NCI-H146 (cell line): ENCODE measurements at regions not wholly inside any gene's neighbourhood (a gene's known extent, or its start where the extent isn't known, plus 50 kb on each side); places are given as distances from the start of the nearest gene placed in this dataset.

Experiments
- DNase-seq: peaks from one replicate; lab custom pipeline; 2025; lab: John Stamatoyannopoulos, UW

DNA sequence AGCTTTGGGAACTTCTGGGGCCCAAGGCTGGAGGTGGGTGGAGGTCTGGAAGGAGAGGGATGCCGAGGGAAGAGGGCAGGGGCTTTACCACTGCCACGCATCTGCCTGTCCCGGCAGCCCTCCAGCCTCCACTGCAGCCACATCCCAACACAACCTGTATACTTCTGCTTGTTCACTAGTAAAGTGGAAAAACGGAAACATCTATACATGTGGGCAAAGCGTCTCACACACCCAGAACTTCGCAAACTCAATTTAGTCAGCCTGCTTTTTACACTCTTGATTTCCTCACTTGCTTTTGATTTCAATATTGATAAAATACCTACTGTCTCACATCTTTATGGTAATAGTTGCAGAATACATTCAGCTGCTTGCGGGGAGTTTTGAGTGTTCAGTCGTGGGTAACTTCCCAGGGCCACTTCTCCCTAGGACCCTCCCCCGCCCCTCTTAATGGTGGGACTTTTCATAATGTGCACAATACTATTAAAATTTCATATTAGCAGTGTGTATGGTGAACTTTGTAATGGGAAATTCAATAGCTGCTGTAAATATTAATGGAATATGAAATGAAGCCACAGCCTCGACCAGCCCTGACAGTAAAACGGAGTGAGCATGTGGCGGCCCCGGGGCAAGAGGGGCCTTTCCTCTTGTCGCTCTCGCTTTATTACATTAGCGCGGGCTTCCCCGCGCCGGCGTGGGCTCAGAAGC is 85.2 kb downstream of the NR2F2 start:
- no peak for DNase-seq

DNA sequence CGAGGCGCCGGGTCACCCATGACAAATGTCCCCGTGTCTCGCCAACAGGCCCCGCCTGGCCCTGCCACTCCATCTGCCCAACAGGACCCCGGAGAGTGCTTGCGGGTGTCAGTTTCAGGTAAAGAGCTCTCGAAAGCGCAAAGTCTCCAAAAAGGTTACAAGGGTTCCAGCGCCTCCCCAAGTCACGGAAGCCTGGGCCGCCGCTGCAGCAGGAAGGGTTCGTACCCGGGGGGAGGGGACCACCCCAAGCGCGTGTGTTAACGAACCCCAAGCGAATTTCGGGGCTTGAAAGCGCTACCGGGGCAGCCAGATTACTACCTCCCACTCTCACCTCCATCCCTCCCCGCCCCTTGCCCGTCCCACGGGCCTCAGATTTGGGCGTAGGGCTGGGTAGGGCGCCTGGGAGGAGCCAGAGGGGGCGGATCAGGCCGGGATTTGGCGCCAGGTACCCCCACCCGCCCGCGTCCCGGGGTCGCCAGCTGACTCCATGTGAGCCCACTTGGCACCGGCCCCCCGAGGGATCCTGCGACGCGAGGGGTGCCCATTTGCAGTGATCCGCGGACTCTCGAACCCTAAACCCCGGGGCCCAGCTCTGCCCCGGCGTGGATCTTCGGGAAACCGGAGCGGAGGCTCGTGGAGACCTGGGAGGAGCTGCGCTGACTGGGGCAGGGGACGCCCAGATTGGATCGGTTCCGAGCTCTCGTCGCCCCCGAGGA is 85.9 kb downstream of the NR2F2 start:
- no peak for DNase-seq

DNA sequence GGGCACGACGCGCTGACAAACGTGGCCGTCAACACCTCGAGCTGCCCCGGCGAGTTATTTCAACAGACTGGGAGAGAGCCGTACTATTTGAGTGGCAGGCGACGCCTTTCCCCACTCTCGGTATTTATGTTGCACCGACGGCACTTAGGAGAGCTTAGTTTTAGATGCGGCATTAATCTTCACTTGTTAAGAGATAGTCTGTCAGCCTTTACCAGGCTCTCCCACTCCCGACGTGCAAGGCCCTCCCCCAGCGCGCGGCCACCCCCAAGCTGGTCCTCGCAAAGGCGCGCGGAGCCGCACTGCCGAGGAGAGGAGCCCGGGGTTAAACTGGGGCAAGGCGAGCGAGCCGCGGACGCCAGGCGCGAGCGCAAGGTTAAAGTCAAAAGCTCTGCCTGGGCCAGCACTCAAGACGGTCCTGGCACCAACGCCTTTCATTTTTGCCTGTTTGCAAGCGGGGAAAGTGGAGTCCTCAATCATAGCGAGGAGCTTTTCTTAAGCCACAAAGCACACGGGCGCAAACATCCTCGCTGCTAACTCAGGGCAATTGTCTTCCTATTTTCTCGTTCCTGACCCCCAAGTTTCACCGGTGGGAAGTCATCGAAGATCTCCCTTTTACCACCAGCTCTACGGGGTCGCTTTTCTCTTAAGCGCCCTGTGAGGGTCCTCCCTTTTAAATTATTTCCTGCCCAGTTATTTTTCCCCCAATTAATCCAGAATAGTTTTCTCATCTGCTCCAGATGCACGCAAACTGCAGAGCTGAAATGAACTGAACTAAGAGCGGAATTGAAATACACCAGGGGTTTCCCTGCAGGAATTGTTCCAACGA is 86.6 kb downstream of the NR2F2 start:
- DNase-seq, result no peak

DNA sequence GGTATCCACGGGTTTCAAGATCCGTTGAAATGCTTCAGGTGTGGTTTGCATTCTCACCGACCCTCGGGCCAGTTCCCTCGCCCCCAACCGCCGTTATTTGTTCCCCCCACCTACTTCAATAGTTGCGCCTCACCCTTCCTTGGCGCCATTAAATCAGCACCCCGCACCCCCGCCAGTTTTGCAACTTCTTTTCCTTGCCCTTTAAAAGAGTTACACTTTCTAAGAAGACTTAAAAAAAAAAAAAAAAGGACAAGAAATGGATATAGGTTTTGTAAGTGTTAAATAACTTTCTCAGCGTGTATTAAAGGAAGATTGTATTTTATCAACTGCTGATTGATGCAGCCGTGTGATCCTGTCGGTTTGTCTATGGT is 87.2 kb downstream of the NR2F2 start:
- DNase-seq, result no peak

DNA sequence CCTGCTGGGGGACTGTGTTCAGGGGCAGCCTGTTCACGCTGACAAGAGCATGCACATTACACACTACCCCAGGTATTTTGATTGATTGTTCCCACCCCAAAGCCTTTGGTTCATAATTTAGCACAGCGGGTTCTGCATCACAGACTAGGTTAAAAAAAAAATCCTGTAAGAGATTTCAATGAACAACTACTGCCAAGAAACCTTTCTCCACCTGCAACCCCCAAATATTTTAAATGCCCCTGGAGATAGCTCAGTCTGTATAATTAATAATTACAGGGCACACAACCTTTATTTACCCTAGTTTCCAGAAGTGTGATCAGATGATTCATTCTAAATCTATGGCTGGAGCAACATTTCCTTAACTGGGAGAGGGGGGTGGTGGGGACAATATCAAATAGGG is 87.6 kb downstream of the NR2F2 start:
- no peak for DNase-seq

GRCh38 chr15:96421178-96421601 is 90.7 kb downstream of the NR2F2 start:
- no peak for DNase-seq

DNA sequence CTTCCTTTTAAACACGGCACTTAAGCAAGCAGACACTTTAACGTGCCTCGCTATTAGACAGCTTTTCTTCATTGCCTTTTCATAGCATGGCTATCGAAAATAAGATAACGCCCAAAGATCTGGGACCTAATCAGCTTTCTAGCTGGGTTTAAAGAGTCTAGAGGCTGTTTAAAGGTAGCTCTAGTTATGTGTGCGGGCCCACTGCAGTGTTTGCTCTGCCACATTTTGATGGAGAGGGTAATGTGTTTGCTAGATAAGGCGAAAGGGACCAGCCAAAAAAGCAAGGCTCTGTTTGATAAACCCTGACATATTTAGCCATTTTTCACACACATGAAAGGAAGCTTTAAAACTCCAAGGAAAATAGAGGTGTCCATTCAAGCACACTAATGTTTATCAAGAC is 91.6 kb downstream of the NR2F2 start:
- no peak for DNase-seq

- DNase-seq, result no peak
Observed at GRCh38 chr15:96424674-96425073, 94.2 kb downstream of the NR2F2 start.

DNA sequence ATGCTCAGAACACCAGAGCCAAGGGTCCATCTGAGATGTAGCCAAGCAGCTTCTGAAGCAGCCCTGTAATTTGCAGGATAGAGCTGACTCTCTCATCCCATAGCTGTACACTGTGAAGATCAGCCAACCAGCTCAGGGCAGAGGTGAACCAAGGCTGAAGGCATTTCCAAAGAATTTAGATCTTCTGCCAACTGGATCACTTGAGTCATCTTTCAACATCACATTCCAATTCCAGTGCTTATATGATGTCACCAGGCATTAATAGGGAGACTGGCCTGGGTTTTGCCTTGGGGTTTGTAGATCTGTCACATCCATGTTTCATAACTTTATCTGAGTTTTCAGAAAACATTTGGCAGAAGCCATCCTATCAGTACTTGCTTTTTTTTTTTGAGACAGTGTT is 98.2 kb downstream of the NR2F2 start:
- no peak for DNase-seq

- DNase-seq, result no peak
Observed at GRCh38 chr15:96431786-96432185, 101.3 kb downstream of the NR2F2 start.

- DNase-seq, result no peak
Observed at GRCh38 chr15:96435022-96435421, 104.5 kb downstream of the NR2F2 start.

DNA sequence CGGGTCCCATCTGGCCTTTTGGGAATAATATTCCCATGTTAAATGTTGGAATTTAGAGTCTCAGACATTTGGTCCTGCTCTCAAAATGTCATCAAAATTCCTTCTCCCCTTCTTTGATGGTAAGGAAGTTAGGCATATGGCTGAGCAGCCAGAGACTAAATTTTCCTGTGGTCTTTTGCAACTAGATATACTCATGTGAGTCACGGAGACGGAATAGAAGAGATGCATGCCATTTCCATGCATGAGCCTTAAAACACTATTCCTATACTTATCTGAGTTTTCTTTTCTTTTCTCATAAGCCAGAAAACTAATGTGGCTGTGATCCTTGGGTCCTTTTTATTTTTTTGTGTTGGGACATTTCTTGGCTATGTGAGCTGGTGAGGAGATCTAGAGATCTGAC is 105.3 kb downstream of the NR2F2 start:
- no peak for DNase-seq

GRCh38 chr15:96440978-96441377 is 110.5 kb downstream of the NR2F2 start:
- no peak for DNase-seq

GRCh38 chr15:96442076-96442475 is 111.6 kb downstream of the NR2F2 start:
- DNase-seq, result no peak

DNA sequence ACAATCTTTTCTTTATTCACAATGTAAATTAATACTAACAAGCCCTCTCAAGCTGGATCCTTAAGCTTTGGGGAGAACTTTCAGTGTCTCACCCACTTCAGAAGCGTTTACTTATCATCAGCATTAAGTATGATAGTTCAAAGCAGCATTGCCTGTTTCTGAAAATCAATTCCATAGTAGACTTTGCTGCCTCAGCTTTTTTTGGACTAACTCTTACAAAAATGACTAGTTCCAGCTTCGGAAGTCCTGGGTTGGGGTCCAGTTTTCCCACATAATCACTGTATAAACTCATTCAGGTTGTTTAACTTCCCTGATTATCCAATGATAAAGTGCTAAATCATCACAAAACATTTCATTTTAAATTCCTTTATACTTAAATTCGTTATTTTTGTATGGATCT is 114.4 kb downstream of the NR2F2 start:
- DNase-seq, result no peak

DNA sequence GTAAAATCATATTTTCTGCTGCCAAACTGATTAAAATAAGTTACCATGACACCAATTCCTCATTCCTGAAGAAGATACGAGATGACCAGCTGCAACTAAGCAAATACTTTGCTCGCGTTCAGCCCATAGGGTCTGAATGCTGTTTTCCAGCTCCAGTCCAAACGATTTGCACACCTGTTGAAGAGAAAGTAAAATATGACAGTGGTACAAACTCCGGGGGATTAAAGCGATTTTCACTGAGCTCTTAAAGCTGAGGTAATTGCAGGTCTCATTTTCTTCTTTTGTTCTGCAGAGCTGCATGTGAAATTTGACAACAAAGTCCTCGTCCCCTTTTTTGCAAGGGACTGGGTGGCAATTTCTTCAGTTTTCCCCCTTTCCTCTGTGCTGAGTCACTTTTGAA is 118.4 kb downstream of the NR2F2 start:
- no peak for DNase-seq

DNA sequence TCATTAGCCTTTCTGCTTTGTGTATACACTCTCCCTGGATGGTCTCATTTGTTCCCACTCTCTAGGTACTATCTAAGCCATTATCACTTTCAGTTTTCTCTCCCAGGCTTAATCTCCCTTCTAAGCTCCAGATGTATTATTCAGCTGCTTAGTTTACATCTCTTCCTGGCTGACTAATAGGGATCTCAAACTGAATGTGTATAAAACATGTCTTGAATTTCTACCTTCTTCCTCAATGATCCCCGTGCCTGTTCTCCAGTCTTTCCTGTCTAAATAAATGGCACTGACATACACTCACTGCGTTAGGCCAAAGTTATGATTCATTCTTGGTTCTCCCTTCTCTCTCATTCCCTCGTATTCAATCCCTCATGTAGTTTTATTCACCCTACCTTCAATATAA is 127.3 kb downstream of the NR2F2 start:
- DNase-seq, result no peak

- DNase-seq, result no peak
Observed at GRCh38 chr15:96460106-96460505, 129.6 kb downstream of the NR2F2 start.

GRCh38 chr15:96462768-96463750 is 132.6 kb downstream of the NR2F2 start:
- DNase-seq, result no peak

GRCh38 chr15:96466389-96466947 is 136.0 kb downstream of the NR2F2 start:
- DNase-seq, result no peak

DNA sequence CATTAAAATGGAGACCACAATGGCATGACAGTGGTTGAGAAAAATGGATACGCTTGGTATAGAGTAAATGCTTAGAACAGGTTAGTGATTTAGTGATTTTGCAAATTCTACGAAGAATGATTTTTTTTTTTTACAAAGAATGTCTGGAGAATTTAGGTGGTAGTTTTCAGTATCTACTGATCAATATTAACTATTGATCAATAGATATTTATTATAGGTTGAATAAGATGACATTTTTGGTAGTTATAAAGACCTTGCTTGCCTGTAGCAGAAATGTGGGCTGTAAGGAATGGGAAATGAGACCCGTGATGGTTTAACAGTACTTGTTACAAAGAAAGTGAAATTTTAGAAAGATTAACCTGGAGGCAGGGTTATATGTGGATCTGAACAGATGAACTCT is 137.5 kb downstream of the NR2F2 start:
- DNase-seq, result no peak
